ENCODE measurements at regions not wholly inside any gene's neighbourhood (a gene's known extent, or its start where the extent isn't known, plus 50 kb on each side); places are given as distances from the start of the nearest gene placed in this dataset.

- Histone ChIP-seq H3K36me3 (ENCODE audit: low read depth) (no peaks in the 10 kb centered on the region), H3K9me2 (ENCODE audit: insufficient read depth) (no peaks in the 10 kb centered on the region), H3K4me2 (no peak overlapping the region), H3K4me1 (replicated peaks; ENCODE audit: insufficient read depth) (no peaks in the 10 kb centered on the region), H3K27ac (no peak overlapping the region), H3K4me3 (no peak overlapping the region), H2AFZ (no peak overlapping the region), H3K79me2 (ENCODE audit: low read depth) (no peaks in the 10 kb centered on the region), H3K27me3 (ENCODE audit: insufficient read depth, low read depth) (no peaks in the 10 kb centered on the region), H4K20me1 (ENCODE audit: insufficient read depth) (no peaks in the 10 kb centered on the region), H3F3A (ENCODE audit: insufficient read depth, low read depth) (no peaks in the 10 kb centered on the region), H3K9me3 (ENCODE audit: insufficient read depth, low read depth) (no peaks in the 10 kb centered on the region)
- no peak for TF ChIP-seq EZH2 (IDR thresholded peaks at IDR 0.05; ENCODE audit: low read depth)
- TF ChIP-seq, protein P1, sequence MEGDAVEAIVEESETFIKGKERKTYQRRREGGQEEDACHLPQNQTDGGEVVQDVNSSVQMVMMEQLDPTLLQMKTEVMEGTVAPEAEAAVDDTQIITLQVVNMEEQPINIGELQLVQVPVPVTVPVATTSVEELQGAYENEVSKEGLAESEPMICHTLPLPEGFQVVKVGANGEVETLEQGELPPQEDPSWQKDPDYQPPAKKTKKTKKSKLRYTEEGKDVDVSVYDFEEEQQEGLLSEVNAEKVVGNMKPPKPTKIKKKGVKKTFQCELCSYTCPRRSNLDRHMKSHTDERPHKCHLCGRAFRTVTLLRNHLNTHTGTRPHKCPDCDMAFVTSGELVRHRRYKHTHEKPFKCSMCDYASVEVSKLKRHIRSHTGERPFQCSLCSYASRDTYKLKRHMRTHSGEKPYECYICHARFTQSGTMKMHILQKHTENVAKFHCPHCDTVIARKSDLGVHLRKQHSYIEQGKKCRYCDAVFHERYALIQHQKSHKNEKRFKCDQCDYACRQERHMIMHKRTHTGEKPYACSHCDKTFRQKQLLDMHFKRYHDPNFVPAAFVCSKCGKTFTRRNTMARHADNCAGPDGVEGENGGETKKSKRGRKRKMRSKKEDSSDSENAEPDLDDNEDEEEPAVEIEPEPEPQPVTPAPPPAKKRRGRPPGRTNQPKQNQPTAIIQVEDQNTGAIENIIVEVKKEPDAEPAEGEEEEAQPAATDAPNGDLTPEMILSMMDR (conservative IDR thresholded peaks at IDR 0.05): no peak
- no TSS peak for BruUV-seq (replicated peaks)
- DNase-seq: no peak
- intact Hi-C loops (cut with micrococcal nuclease; ENCODE audit: unreplicated experiment): no loop called here
- ChIA-PET CTCF (no interaction called here), POLR2A (ENCODE audit: unreplicated experiment) (no interaction called here)
These were observed 218.6 kb downstream of the SEMA6A start for GRCh38 chr5:116355819-116356601.

GRCh38 chr5:116354699-116355098 lies 219.9 kb downstream of the SEMA6A start:
- BruUV-seq (replicated peaks): no TSS peak
- H4K20me1 ChIP-seq (ENCODE audit: insufficient read depth): no peaks in the 10 kb centered on the region
- no peak overlapping the region for H3K4me3 ChIP-seq
- TF ChIP-seq EZH2 (IDR thresholded peaks at IDR 0.05; ENCODE audit: low read depth): no peak
- H3K4me2 ChIP-seq: no peak overlapping the region
- H3K79me2 ChIP-seq (ENCODE audit: low read depth): no peaks in the 10 kb centered on the region
- H3K36me3 ChIP-seq (ENCODE audit: low read depth): no peaks in the 10 kb centered on the region
- no peak for DNase-seq
- H2AFZ ChIP-seq: no peak overlapping the region
- intact Hi-C loops (cut with micrococcal nuclease; ENCODE audit: unreplicated experiment): no loop called here
- H3F3A ChIP-seq (ENCODE audit: insufficient read depth, low read depth): no peaks in the 10 kb centered on the region
- CTCF ChIA-PET: no interaction called here
- POLR2A ChIA-PET (ENCODE audit: unreplicated experiment): no interaction called here
- no peaks in the 10 kb centered on the region for H3K4me1 ChIP-seq (replicated peaks; ENCODE audit: insufficient read depth)
- no peaks in the 10 kb centered on the region for H3K9me2 ChIP-seq (ENCODE audit: insufficient read depth)
- no peaks in the 10 kb centered on the region for H3K27me3 ChIP-seq (ENCODE audit: insufficient read depth, low read depth)
- no peaks in the 10 kb centered on the region for H3K9me3 ChIP-seq (ENCODE audit: insufficient read depth, low read depth)
- no peak overlapping the region for H3K27ac ChIP-seq

GRCh38 chr5:116347657-116348056 lies 227.0 kb downstream of the SEMA6A start:
- no peaks in the 10 kb centered on the region for H3K9me3 ChIP-seq (ENCODE audit: insufficient read depth, low read depth)
- POLR2A ChIA-PET (ENCODE audit: unreplicated experiment): no interaction called here
- intact Hi-C loops (cut with micrococcal nuclease; ENCODE audit: unreplicated experiment): no loop called here
- H2AFZ ChIP-seq: no peak overlapping the region
- H3K27ac ChIP-seq: no peak overlapping the region
- no peak overlapping the region for H3K4me3 ChIP-seq
- DNase-seq: no peak
- no peak overlapping the region for H3K4me2 ChIP-seq
- no peaks in the 10 kb centered on the region for H3K9me2 ChIP-seq (ENCODE audit: insufficient read depth)
- H3K36me3 ChIP-seq (ENCODE audit: low read depth): no peaks in the 10 kb centered on the region
- H3K27me3 ChIP-seq (ENCODE audit: insufficient read depth, low read depth): no peaks in the 10 kb centered on the region
- no peaks in the 10 kb centered on the region for H3K79me2 ChIP-seq (ENCODE audit: low read depth)
- no peaks in the 10 kb centered on the region for H3F3A ChIP-seq (ENCODE audit: insufficient read depth, low read depth)
- no peaks in the 10 kb centered on the region for H3K4me1 ChIP-seq (replicated peaks; ENCODE audit: insufficient read depth)
- no TSS peak for BruUV-seq (replicated peaks)
- no peaks in the 10 kb centered on the region for H4K20me1 ChIP-seq (ENCODE audit: insufficient read depth)
- no peak for TF ChIP-seq EZH2 (IDR thresholded peaks at IDR 0.05; ENCODE audit: low read depth)
- TF ChIP-seq, protein P1 (conservative IDR thresholded peaks at IDR 0.05): no peak
- CTCF ChIA-PET: no interaction called here

DNA sequence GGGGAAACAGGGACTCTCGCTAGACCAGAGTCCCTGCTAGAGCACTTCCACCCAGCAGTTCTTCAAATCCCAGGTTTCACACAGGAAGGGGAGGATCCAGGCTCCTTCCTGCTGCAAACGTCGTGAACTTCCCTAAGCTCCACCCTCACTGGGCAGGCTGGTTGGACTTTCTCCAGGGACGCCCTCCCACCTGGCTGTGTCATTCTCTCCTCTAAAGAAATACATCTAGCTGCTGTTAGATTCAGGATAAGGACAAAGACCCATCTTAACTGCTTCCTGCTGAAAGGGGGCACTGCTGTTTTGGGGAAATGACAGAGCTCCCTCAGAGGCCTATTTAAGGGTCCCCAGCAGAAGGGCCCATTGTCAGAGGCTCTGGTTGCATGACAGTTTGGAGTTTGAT lies 230.7 kb downstream of the SEMA6A start:
- no peaks in the 10 kb centered on the region for H3K4me1 ChIP-seq (replicated peaks; ENCODE audit: insufficient read depth)
- no peaks in the 10 kb centered on the region for H3K36me3 ChIP-seq (ENCODE audit: low read depth)
- TF ChIP-seq, protein P1 (conservative IDR thresholded peaks at IDR 0.05): no peak
- TF ChIP-seq EZH2 (IDR thresholded peaks at IDR 0.05; ENCODE audit: low read depth): no peak
- no peak overlapping the region for H3K4me2 ChIP-seq
- no peak overlapping the region for H2AFZ ChIP-seq
- H3K27ac ChIP-seq: no peak overlapping the region
- ChIA-PET CTCF (no interaction called here), POLR2A (ENCODE audit: unreplicated experiment) (no interaction called here)
- H3K9me3 ChIP-seq (ENCODE audit: insufficient read depth, low read depth): no peaks in the 10 kb centered on the region
- no peaks in the 10 kb centered on the region for H4K20me1 ChIP-seq (ENCODE audit: insufficient read depth)
- no peaks in the 10 kb centered on the region for H3K27me3 ChIP-seq (ENCODE audit: insufficient read depth, low read depth)
- H3K4me3 ChIP-seq: no peak overlapping the region
- H3F3A ChIP-seq (ENCODE audit: insufficient read depth, low read depth): no peaks in the 10 kb centered on the region
- no peaks in the 10 kb centered on the region for H3K9me2 ChIP-seq (ENCODE audit: insufficient read depth)
- no TSS peak for BruUV-seq (replicated peaks)
- H3K79me2 ChIP-seq (ENCODE audit: low read depth): no peaks in the 10 kb centered on the region
- no peak for DNase-seq
- intact Hi-C loops (cut with micrococcal nuclease; ENCODE audit: unreplicated experiment): no loop called here
